UCSD-AML1 (cell line): ENCODE measurements at regions not wholly inside any gene's neighbourhood (a gene's known extent, or its start where the extent isn't known, plus 50 kb on each side); places are given as distances from the start of the nearest gene placed in this dataset.
"Not testable (repeated sequence)": the region's sequence is repeated elsewhere in the genome, so short reads cannot be mapped to it uniquely, and the experiment has no call there.

Experiments used
- DNase-seq: peaks from one replicate; lab custom pipeline; 2025; ENCODE audit not compliant: unreplicated experiment; lab: John Stamatoyannopoulos, UW

DNA sequence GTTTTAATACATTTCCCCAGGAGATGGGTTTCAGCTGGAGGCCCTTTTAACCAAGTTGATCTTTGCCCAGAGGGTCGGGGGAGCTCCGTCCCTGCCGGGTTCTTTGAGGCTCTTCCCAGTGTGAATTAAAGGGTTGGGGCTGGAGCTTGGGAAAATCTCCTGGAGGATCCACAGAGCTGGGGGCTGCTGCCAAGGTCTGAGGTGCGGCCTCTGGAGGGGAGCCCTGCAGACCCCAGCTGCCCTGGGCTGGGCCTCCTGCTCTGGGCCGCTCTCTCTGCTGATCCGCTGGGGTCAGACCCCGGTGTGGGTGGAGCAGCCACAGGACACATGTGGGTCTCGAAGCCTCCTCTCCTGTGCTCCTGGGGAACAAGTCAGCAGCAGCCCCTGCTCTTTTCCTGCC is 51.4 kb upstream of the SFSWAP start:
- DNase-seq, result not testable (repeated sequence)

DNA sequence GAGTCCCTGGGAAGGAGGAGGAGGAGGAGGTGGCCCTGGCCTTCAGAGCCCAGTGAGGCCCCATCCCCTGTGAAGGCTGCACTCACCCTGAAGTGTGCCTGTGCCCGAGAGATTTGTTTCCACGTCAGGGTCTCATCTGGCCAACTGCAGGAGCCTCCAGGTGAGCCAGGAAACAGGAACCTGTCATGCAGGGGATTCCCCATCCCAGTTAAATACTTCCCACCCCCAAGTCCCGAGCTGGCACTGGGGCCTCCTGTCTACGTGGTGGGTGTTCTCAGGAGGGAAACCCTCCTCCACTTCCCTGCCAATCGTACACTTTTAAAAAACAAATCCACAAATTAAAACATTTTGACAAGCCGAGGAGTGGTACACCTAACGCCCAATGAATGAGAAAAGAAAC is 50.9 kb upstream of the SFSWAP start:
- not testable (repeated sequence) for DNase-seq

DNA sequence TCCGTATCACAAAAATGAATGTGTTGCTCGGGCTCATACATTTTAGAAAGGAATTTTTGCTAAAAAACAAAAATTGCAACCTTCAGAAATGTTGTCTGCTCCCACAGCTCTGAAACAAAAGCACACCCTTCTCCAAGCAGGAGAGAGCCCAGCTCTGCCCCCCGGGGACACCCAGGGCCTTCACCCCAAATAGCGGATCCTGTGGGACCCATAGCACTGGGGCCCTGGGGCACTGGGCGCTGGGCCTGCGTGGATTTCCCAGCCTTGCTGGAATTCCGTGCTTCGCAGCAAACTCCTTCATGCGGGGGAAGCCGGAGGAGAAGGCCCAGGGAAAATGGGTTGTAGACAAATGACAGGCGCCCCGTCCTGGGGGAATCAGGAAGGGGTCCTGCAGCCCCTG is 50.5 kb upstream of the SFSWAP start:
- DNase-seq, result not testable (repeated sequence)
